SK-N-SH treated with all-trans-retinoic acid at 6 μM for 48 hours (cell line): ENCODE measurements at regions not wholly inside any gene's neighbourhood (a gene's known extent, or its start where the extent isn't known, plus 50 kb on each side); places are given as distances from the start of the nearest gene placed in this dataset.
"Not testable (repeated sequence)": the region's sequence is repeated elsewhere in the genome, so short reads cannot be mapped to it uniquely, and the experiment has no call there.

ENCODE experiments used
- ATAC-seq: fragments of 200-7000 bp; cut with Tn5 transposase; 3 replicates; pipeline ENCODE4 v1.9.1; 2020; ENCODE audit warnings: mild to moderate bottlenecking, moderate library complexity
- ARNTL ChIP-seq: fragments of 450-650 bp; formaldehyde crosslinking; IDR thresholded peaks from 2 replicates; pipeline ENCODE4 v1.5.0; 2020; ENCODE audit warnings: low read depth, mild to moderate bottlenecking, moderate library complexity, borderline replicate concordance
- CSRNP3 ChIP-seq: fragments of 250-450 bp; sonication (Bioruptor Pico); IDR thresholded peaks from 2 replicates; pipeline ENCODE4 v1.5.1; 2021; ENCODE audit warnings: mild to moderate bottlenecking, moderate library complexity
- ESRRG ChIP-seq: fragments of 250-450 bp; sonication (Bioruptor Pico); IDR thresholded peaks from 2 replicates; pipeline ENCODE4 v1.6.1; 2021; ENCODE audit warnings: mild to moderate bottlenecking
- ISL1 ChIP-seq: fragments of 250-450 bp; sonication (Bioruptor Pico); IDR thresholded peaks from 2 replicates; pipeline ENCODE4 v2.1.2; 2022; ENCODE audit warnings: mild to moderate bottlenecking, moderate library complexity
- PPARA ChIP-seq: fragments of 250-450 bp; sonication (Bioruptor Pico); IDR thresholded peaks from 2 replicates; pipeline ENCODE4 v1.5.0; 2020; ENCODE audit warnings: mild to moderate bottlenecking, borderline replicate concordance
- RARB ChIP-seq: fragments of 250-450 bp; sonication (Bioruptor Pico); IDR thresholded peaks from 2 replicates; pipeline ENCODE4 v1.8.0; 2021; ENCODE audit warnings: mild to moderate bottlenecking, moderate library complexity
- TOX ChIP-seq: fragments of 250-450 bp; sonication (Bioruptor Pico); IDR thresholded peaks from 2 replicates; pipeline ENCODE4 v1.8.0; 2021; ENCODE audit warnings: mild to moderate bottlenecking, moderate library complexity, borderline replicate concordance
- TSHZ2 ChIP-seq: fragments of 250-450 bp; sonication (Bioruptor Pico); IDR thresholded peaks from 2 replicates; pipeline ENCODE4 v1.5.0; 2020; ENCODE audit warnings: mild to moderate bottlenecking, moderate library complexity
- ZFP3 ChIP-seq: fragments of 250-450 bp; sonication (Bioruptor Pico); IDR thresholded peaks from 2 replicates; pipeline ENCODE4 v1.5.0; 2020; ENCODE audit warnings: mild to moderate bottlenecking, moderate library complexity
- ZNF565 ChIP-seq: fragments of 450-650 bp; formaldehyde crosslinking; conservative IDR thresholded peaks from 2 replicates; pipeline ENCODE4 v1.5.0; 2020; ENCODE audit warnings: low read depth, mild to moderate bottlenecking, moderate library complexity
- ZNF70 ChIP-seq: fragments of 450-650 bp; formaldehyde crosslinking; IDR thresholded peaks from 2 replicates; pipeline ENCODE4 v1.5.0; 2020; ENCODE audit warnings: mild to moderate bottlenecking, moderate library complexity
- ZNF8 ChIP-seq: fragments of 450-650 bp; formaldehyde crosslinking; IDR thresholded peaks from 2 replicates; pipeline ENCODE4 v1.5.0; 2020; ENCODE audit warnings: mild to moderate bottlenecking, moderate library complexity
- TF ChIP-seq, protein P1 (sequence below): fragments of 250-450 bp; sonication (Bioruptor Pico); IDR thresholded peaks from 2 replicates; pipeline ENCODE4 v1.8.0; 2020; ENCODE audit warnings: mild to moderate bottlenecking, moderate library complexity, borderline replicate concordance
- TF ChIP-seq, protein P2 (sequence below): fragments of 250-450 bp; sonication (Bioruptor Pico); IDR thresholded peaks from 2 replicates; pipeline ENCODE4 v1.5.1; 2020; ENCODE audit warnings: low read depth, mild to moderate bottlenecking, moderate library complexity

DNA sequence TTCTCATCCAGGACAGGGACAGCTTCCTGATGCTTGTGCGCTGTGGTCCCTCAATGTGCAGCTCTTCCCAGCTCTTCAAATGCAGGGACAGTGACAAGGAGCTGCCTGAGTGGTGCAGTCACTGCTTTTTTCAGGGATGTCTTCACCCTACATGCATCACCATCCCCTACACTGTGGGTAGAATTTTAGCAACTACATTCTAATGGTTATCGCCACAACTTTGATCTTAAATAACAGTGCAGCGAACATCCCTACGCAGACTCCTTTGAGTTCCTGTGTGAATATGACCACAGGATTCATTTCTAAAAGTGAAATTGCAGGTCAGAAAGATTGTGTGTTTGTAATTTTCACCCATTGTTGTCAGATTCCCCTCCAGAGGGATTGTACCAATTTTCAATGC lies 90.9 kb downstream of the GGTLC2 start:
- not testable (repeated sequence) for ATAC-seq

- no peak for ATAC-seq
- TF ChIP-seq, protein P1, sequence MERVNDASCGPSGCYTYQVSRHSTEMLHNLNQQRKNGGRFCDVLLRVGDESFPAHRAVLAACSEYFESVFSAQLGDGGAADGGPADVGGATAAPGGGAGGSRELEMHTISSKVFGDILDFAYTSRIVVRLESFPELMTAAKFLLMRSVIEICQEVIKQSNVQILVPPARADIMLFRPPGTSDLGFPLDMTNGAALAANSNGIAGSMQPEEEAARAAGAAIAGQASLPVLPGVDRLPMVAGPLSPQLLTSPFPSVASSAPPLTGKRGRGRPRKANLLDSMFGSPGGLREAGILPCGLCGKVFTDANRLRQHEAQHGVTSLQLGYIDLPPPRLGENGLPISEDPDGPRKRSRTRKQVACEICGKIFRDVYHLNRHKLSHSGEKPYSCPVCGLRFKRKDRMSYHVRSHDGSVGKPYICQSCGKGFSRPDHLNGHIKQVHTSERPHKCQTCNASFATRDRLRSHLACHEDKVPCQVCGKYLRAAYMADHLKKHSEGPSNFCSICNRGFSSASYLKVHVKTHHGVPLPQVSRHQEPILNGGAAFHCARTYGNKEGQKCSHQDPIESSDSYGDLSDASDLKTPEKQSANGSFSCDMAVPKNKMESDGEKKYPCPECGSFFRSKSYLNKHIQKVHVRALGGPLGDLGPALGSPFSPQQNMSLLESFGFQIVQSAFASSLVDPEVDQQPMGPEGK (CRISPR knock-in tag): no peak
- no peak for TF ChIP-seq CSRNP3
- no peak for TF ChIP-seq TOX (CRISPR knock-in tag)
- TF ChIP-seq ZFP3 (CRISPR knock-in tag): no peak
- no peak for TF ChIP-seq ISL1
- 0 out of 2 replicates have a peak, but pooled peaks have one; percentile 47 for TF ChIP-seq ZNF70 (CRISPR knock-in tag)
Observed at GRCh38 chr22:22735695-22736611, 91.5 kb downstream of the GGTLC2 start.

DNA sequence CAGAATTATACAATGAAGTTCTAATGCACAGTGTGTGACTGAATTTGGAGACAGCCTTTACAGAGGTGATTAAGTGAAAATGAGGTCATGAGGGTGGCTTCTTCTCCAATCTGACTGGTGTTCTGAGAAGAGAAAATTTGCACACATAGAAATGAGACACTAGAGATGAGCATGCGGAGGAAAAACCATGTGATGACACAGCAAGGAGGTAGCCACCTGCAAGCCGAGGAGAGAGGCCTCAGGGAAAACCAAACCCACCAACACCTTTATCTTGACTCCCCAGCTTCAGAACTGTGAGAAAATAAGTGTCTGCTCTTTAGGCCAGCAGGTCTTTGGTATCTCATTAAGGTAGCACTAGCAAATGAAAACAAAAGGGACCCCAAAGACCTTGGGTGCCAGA lies 93.2 kb downstream of the GGTLC2 start:
- TF ChIP-seq ISL1: no peak
- ATAC-seq: no peak

DNA sequence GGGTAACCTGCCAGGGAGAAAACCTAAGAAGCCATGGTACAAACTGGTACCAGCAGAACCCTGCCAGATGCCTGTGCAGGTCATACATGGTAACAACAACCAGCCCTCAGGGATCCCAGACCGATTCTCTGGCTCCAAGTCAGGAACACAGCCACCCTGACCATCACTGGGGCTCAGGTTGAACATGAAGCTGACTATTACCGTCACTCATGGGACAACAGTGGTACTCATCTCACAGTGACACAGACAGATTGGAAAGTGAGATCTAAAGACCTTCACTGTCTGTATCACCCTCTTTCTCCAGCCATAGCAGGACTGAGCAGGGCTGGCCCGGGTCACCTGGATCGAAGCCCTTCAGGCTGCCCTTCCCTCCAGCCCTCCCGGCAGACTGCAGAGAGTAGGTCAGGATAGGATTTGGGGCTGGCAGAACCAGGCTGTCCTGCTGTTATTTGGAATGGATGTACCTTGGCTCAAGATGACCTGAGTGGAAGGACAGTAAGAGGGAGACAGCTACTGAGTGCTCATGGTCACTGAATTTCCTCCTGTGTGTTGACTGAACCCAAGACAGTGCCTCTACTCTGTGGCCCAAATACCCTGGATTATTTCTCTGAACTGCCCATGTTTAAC lies 94.7 kb downstream of the GGTLC2 start:
- ATAC-seq: no peak
- TF ChIP-seq ZNF8 (CRISPR knock-in tag) (no peak), CSRNP3 (no peak), ZNF565 (CRISPR knock-in tag) (no peak), ARNTL (CRISPR knock-in tag) (no peak), TSHZ2 (CRISPR knock-in tag) (no peak), PPARA (no peak), ESRRG (no peak), TOX (CRISPR knock-in tag) (no peak), RARB (CRISPR knock-in tag) (no peak), ZFP3 (CRISPR knock-in tag) (no peak), ZNF70 (CRISPR knock-in tag) (no peak)

GRCh38 chr22:22740560-22741276 lies 96.3 kb downstream of the GGTLC2 start:
- TF ChIP-seq, protein P2, sequence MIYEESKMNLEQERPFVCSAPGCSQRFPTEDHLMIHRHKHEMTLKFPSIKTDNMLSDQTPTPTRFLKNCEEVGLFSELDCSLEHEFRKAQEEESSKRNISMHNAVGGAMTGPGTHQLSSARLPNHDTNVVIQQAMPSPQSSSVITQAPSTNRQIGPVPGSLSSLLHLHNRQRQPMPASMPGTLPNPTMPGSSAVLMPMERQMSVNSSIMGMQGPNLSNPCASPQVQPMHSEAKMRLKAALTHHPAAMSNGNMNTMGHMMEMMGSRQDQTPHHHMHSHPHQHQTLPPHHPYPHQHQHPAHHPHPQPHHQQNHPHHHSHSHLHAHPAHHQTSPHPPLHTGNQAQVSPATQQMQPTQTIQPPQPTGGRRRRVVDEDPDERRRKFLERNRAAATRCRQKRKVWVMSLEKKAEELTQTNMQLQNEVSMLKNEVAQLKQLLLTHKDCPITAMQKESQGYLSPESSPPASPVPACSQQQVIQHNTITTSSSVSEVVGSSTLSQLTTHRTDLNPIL (CRISPR knock-in tag): no peak
- TF ChIP-seq ZNF565 (CRISPR knock-in tag): no peak
- ATAC-seq: no peak
